HFF-Myc (cell line): ENCODE measurements at regions not wholly inside any gene's neighbourhood (a gene's known extent, or its start where the extent isn't known, plus 50 kb on each side); places are given as distances from the start of the nearest gene placed in this dataset.
A peak's percentile ranks its signal among the peaks of the same experiment; 100 is the strongest.
"Not testable (repeated sequence)": the region's sequence is repeated elsewhere in the genome, so short reads cannot be mapped to it uniquely, and the experiment has no call there.

Source experiments
- DNase-seq: peaks from one replicate; pipeline ENCODE4 v3.0.0-alpha.2; 2011; ENCODE audit warnings: low read depth; ENCODE audit errors: extremely low read depth
- H3K4me3 ChIP-seq: replicated peaks from 2 replicates; pipeline ENCODE4 v1.5.1; 2011; ENCODE audit warnings: low read depth, mild to moderate bottlenecking, control low read depth, low read length
- CTCF ChIP-seq: IDR thresholded peaks from 2 replicates; pipeline ENCODE4 v1.5.1; 2012; ENCODE audit warnings: mild to moderate bottlenecking, low read depth, low read length, control low read depth; ENCODE audit errors: missing control alignments

- no peak for TF ChIP-seq CTCF
- H3K4me3 ChIP-seq: no peak overlapping the region
- DNase-seq: no peak
Measured at GRCh38 chr11:45737056-45737455, 67.9 kb upstream of the SLC35C1 start.

DNA sequence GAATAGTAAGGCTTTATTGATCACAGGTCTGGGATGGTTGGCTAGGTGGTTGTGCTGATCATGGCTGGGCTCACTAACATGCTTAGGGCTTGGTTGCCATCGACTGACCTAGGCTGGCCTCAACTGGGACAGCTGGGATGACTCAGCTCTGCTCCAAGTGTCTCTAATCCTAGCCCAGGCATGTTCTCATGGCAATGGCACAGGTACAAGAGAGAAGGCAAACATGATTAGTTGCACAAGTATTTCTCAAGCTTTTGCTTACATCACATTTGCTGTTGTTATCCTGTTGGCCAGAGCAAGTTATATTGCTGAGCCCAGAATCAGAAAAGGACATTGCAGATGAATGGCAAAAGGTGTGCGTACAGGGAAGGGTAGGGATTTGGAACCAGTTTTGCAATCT, 68.5 kb upstream of the SLC35C1 start:
- TF ChIP-seq CTCF: no peak
- H3K4me3 ChIP-seq: no peak overlapping the region
- peak; percentile 9 for DNase-seq

- TF ChIP-seq CTCF: no peak
Measured at GRCh38 chr11:45733176-45733575, 67.8 kb upstream of the CHST1 start.

DNA sequence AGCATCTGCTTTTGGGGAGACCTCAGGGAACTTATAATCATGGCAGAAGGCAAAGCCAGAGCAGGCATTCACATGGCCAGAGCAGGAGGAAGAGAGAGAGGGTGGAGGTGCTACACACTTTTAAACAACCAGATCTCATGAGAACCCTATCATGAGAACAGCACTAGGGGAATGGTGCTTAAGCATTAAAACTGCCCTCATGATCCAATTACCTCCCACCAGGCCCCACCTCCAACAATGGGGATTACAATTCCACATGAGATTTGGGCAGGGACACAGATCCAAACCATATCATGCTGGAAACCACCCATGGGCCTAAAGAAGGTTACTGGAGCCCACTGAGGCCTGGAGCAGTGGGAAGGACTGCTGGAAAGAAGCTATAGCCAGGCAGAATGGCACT, 66.9 kb upstream of the CHST1 start:
- no peak for TF ChIP-seq CTCF
- no peak overlapping the region for H3K4me3 ChIP-seq
- no peak for DNase-seq

More at GRCh38 chr11:45733176-45733575, 67.8 kb upstream of the CHST1 start:
- DNase-seq: no peak
- no peak overlapping the region for H3K4me3 ChIP-seq

GRCh38 chr11:45731171-45731570, 65.7 kb upstream of the CHST1 start:
- H3K4me3 ChIP-seq, DNase-seq: not testable (repeated sequence)

GRCh38 chr11:45730014-45730413, 64.6 kb upstream of the CHST1 start:
- H3K4me3 ChIP-seq: no peak overlapping the region
- DNase-seq: no peak
- TF ChIP-seq CTCF: no peak

- TF ChIP-seq CTCF: no peak
- DNase-seq: no peak
- no peak overlapping the region for H3K4me3 ChIP-seq
Measured at GRCh38 chr11:45726493-45727054, 61.2 kb upstream of the CHST1 start.
